ENCODE measurements at regions not wholly inside any gene's neighbourhood (a gene's known extent, or its start where the extent isn't known, plus 50 kb on each side); places are given as distances from the start of the nearest gene placed in this dataset.

DNA sequence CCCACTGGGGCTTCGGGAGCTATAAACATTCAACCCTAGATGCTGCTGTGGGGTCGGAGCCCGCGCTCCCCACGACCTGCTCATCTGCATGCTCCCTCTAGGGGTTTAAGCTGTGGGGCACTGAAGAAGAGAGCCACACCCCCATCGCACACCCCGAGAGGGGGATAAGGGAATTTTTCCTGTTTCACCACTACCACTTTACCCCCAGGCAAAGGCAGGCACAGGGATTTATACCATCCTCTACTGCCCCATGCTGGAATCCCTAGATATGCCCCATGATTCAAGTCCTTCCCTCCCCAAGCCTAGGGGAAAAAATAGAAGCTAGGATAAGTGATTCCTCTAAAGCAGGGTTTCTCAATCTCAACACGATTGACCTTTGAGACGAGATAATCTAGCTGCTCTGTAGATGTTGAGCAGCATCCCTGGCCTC is 59.9 kb upstream of the CCDC60 start:
- Histone ChIP-seq H3K4me2 (ENCODE audit: low read length) (no peak overlapping the region), H3K27me3 (ENCODE audit: insufficient read depth, low read depth, low read length) (no peaks in the 10 kb centered on the region), H3K36me3 (ENCODE audit: insufficient read depth, low read length) (no peaks in the 10 kb centered on the region), H4K20me1 (ENCODE audit: insufficient read depth) (no peaks in the 10 kb centered on the region), H3F3A (ENCODE audit: insufficient read depth, low read length, poor library complexity, severe bottlenecking) (no peaks in the 10 kb centered on the region), H3K9me3 (ENCODE audit: low read length) (no peaks in the 10 kb centered on the region), H3K9me2 (ENCODE audit: insufficient read depth, low read length) (no peaks in the 10 kb centered on the region), H2AFZ (ENCODE audit: low read depth, low read length) (no peak overlapping the region), H3K4me3 (ENCODE audit: low read length) (no peak overlapping the region), H3K79me2 (replicated peaks; ENCODE audit: insufficient read depth, low read length) (no peaks in the 10 kb centered on the region), H3K9ac (ENCODE audit: low read length) (no peak overlapping the region), H3K27ac (ENCODE audit: low read length) (no peak overlapping the region)
- TF ChIP-seq, protein P1, sequence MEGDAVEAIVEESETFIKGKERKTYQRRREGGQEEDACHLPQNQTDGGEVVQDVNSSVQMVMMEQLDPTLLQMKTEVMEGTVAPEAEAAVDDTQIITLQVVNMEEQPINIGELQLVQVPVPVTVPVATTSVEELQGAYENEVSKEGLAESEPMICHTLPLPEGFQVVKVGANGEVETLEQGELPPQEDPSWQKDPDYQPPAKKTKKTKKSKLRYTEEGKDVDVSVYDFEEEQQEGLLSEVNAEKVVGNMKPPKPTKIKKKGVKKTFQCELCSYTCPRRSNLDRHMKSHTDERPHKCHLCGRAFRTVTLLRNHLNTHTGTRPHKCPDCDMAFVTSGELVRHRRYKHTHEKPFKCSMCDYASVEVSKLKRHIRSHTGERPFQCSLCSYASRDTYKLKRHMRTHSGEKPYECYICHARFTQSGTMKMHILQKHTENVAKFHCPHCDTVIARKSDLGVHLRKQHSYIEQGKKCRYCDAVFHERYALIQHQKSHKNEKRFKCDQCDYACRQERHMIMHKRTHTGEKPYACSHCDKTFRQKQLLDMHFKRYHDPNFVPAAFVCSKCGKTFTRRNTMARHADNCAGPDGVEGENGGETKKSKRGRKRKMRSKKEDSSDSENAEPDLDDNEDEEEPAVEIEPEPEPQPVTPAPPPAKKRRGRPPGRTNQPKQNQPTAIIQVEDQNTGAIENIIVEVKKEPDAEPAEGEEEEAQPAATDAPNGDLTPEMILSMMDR (IDR thresholded peaks at IDR 0.05; ENCODE audit: poor library complexity, severe bottlenecking), result no peak
- TF ChIP-seq MXI1 (conservative IDR thresholded peaks at IDR 0.05; ENCODE audit: poor library complexity, severe bottlenecking) (no peak), SMC3 (conservative IDR thresholded peaks at IDR 0.05; ENCODE audit: poor library complexity) (no peak), EP300 (conservative IDR thresholded peaks at IDR 0.05; ENCODE audit: poor library complexity, severe bottlenecking) (no peak), RAD21 (conservative IDR thresholded peaks at IDR 0.05) (no peak), EZH2 (IDR thresholded peaks at IDR 0.05; ENCODE audit: borderline replicate concordance, insufficient read depth, low read length, poor library complexity, severe bottlenecking) (no peak), TAF1 (IDR thresholded peaks at IDR 0.05; ENCODE audit: low read depth) (no peak)
- TF ChIP-seq, protein P2, sequence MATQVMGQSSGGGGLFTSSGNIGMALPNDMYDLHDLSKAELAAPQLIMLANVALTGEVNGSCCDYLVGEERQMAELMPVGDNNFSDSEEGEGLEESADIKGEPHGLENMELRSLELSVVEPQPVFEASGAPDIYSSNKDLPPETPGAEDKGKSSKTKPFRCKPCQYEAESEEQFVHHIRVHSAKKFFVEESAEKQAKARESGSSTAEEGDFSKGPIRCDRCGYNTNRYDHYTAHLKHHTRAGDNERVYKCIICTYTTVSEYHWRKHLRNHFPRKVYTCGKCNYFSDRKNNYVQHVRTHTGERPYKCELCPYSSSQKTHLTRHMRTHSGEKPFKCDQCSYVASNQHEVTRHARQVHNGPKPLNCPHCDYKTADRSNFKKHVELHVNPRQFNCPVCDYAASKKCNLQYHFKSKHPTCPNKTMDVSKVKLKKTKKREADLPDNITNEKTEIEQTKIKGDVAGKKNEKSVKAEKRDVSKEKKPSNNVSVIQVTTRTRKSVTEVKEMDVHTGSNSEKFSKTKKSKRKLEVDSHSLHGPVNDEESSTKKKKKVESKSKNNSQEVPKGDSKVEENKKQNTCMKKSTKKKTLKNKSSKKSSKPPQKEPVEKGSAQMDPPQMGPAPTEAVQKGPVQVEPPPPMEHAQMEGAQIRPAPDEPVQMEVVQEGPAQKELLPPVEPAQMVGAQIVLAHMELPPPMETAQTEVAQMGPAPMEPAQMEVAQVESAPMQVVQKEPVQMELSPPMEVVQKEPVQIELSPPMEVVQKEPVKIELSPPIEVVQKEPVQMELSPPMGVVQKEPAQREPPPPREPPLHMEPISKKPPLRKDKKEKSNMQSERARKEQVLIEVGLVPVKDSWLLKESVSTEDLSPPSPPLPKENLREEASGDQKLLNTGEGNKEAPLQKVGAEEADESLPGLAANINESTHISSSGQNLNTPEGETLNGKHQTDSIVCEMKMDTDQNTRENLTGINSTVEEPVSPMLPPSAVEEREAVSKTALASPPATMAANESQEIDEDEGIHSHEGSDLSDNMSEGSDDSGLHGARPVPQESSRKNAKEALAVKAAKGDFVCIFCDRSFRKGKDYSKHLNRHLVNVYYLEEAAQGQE (IDR thresholded peaks at IDR 0.05; ENCODE audit: borderline replicate concordance), result no peak

DNA sequence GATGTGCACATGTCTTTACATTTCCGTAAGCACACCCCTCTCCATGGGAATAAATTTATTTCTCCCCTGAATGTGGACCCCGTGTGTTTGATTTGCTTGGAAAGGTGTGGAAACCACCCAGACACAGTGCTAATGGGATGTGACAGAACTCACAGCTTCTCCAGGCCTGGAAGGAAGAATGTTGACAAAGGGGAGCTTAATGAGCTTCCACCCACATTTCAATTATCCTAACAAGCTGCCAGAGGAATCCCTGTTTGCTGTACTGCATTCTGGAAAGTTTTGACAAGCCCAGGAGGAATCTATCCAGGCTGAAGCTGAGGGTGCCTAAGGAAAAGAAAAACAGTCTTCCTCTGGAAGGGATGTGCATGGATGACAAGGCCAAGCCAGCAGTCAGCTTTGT is 51.2 kb upstream of the CCDC60 start:
- Histone ChIP-seq H3K27me3 (ENCODE audit: insufficient read depth, low read depth, low read length) (no peaks in the 10 kb centered on the region), H3K9me2 (ENCODE audit: insufficient read depth, low read length) (no peaks in the 10 kb centered on the region), H2AFZ (ENCODE audit: low read depth, low read length) (no peak overlapping the region), H3K9ac (ENCODE audit: low read length) (no peak overlapping the region), H3K27ac (ENCODE audit: low read length) (no peak overlapping the region), H3K79me2 (replicated peaks; ENCODE audit: insufficient read depth, low read length) (no peaks in the 10 kb centered on the region), H3F3A (ENCODE audit: insufficient read depth, low read length, poor library complexity, severe bottlenecking) (no peaks in the 10 kb centered on the region), H3K4me3 (ENCODE audit: low read length) (no peak overlapping the region), H3K9me3 (ENCODE audit: low read length) (no peaks in the 10 kb centered on the region), H3K36me3 (ENCODE audit: insufficient read depth, low read length) (no peaks in the 10 kb centered on the region), H3K4me2 (ENCODE audit: low read length) (no peak overlapping the region), H4K20me1 (ENCODE audit: insufficient read depth) (no peaks in the 10 kb centered on the region)
- TF ChIP-seq TAF1 (IDR thresholded peaks at IDR 0.05; ENCODE audit: low read depth) (no peak), MXI1 (conservative IDR thresholded peaks at IDR 0.05; ENCODE audit: poor library complexity, severe bottlenecking) (no peak), SMC3 (conservative IDR thresholded peaks at IDR 0.05; ENCODE audit: poor library complexity) (no peak), EZH2 (IDR thresholded peaks at IDR 0.05; ENCODE audit: borderline replicate concordance, insufficient read depth, low read length, poor library complexity, severe bottlenecking) (no peak), POLR2AphosphoS5 (IDR thresholded peaks at IDR 0.05) (no peak), EP300 (conservative IDR thresholded peaks at IDR 0.05; ENCODE audit: poor library complexity, severe bottlenecking) (no peak)

All from neural cell (in vitro differentiated cells).